ENCODE measurements at regions not wholly inside any gene's neighbourhood (a gene's known extent, or its start where the extent isn't known, plus 50 kb on each side); places are given as distances from the start of the nearest gene placed in this dataset.

GRCh38 chr19:27891411-27891810, 1321.5 kb downstream of the UQCRFS1 start:
- DNase-seq (ENCODE audit: low spot score): no peak
- no TSS peak for BruUV-seq (replicated peaks)
- ChIA-PET CTCF (no interaction called here), POLR2A (ENCODE audit: low non-redundant PET) (no interaction called here)
- no peak overlapping the region for H3K27ac ChIP-seq (ENCODE audit: low read depth, low read length, poor library complexity, severe bottlenecking)
- intact Hi-C loops (cut with micrococcal nuclease; ENCODE audit: unreplicated experiment): no loop called here
- TF ChIP-seq CTCF (conservative IDR thresholded peaks at IDR 0.05; ENCODE audit: low read depth, low read length) (no peak), EZH2 (IDR thresholded peaks at IDR 0.05; ENCODE audit: borderline replicate concordance, low read depth, low read length, poor library complexity, severe bottlenecking) (no peak)
- H3K36me3 ChIP-seq (ENCODE audit: insufficient read depth, low read length, poor library complexity, severe bottlenecking): no peaks in the 10 kb centered on the region
- no peaks in the 10 kb centered on the region for H3K4me1 ChIP-seq (ENCODE audit: insufficient read depth, low read length, poor library complexity, severe bottlenecking)
- H3K4me3 ChIP-seq (ENCODE audit: low read depth, low read length, poor library complexity, severe bottlenecking): no peak overlapping the region
- no peaks in the 10 kb centered on the region for H3K27me3 ChIP-seq (replicated peaks; ENCODE audit: insufficient read depth, low read depth, low read length, poor library complexity)
- H3K9me3 ChIP-seq (ENCODE audit: low read depth, low read length, poor library complexity, severe bottlenecking): peaks cover 36% of the 10 kb centered on the region

GRCh38 chr19:27890696-27891095, 1322.3 kb downstream of the UQCRFS1 start:
- CTCF ChIA-PET: no interaction called here
- Histone ChIP-seq H3K4me3 (ENCODE audit: low read depth, low read length, poor library complexity, severe bottlenecking) (no peak overlapping the region), H3K27ac (ENCODE audit: low read depth, low read length, poor library complexity, severe bottlenecking) (no peak overlapping the region), H3K27me3 (replicated peaks; ENCODE audit: insufficient read depth, low read depth, low read length, poor library complexity) (no peaks in the 10 kb centered on the region), H3K9me3 (ENCODE audit: low read depth, low read length, poor library complexity, severe bottlenecking) (peaks cover 40% of the 10 kb centered on the region), H3K36me3 (ENCODE audit: insufficient read depth, low read length, poor library complexity, severe bottlenecking) (no peaks in the 10 kb centered on the region), H3K4me1 (ENCODE audit: insufficient read depth, low read length, poor library complexity, severe bottlenecking) (no peaks in the 10 kb centered on the region)
- DNase-seq (ENCODE audit: low spot score): no peak
- POLR2A ChIA-PET (ENCODE audit: low non-redundant PET): no interaction called here
- no TSS peak for BruUV-seq (replicated peaks)
- TF ChIP-seq EZH2 (IDR thresholded peaks at IDR 0.05; ENCODE audit: borderline replicate concordance, low read depth, low read length, poor library complexity, severe bottlenecking) (no peak), CTCF (conservative IDR thresholded peaks at IDR 0.05; ENCODE audit: low read depth, low read length) (no peak)
- intact Hi-C loops (cut with micrococcal nuclease; ENCODE audit: unreplicated experiment): no loop called here

- POLR2A ChIA-PET (ENCODE audit: low non-redundant PET): no interaction called here
- Histone ChIP-seq H3K27ac (ENCODE audit: low read depth, low read length, poor library complexity, severe bottlenecking) (no peak overlapping the region), H3K4me3 (ENCODE audit: low read depth, low read length, poor library complexity, severe bottlenecking) (no peak overlapping the region), H3K9me3 (ENCODE audit: low read depth, low read length, poor library complexity, severe bottlenecking) (peaks cover 40% of the 10 kb centered on the region), H3K36me3 (ENCODE audit: insufficient read depth, low read length, poor library complexity, severe bottlenecking) (no peaks in the 10 kb centered on the region), H3K27me3 (replicated peaks; ENCODE audit: insufficient read depth, low read depth, low read length, poor library complexity) (no peaks in the 10 kb centered on the region), H3K4me1 (ENCODE audit: insufficient read depth, low read length, poor library complexity, severe bottlenecking) (no peaks in the 10 kb centered on the region)
- TF ChIP-seq CTCF (conservative IDR thresholded peaks at IDR 0.05; ENCODE audit: low read depth, low read length) (no peak), EZH2 (IDR thresholded peaks at IDR 0.05; ENCODE audit: borderline replicate concordance, low read depth, low read length, poor library complexity, severe bottlenecking) (no peak)
- intact Hi-C loops (cut with micrococcal nuclease; ENCODE audit: unreplicated experiment): no loop called here
- DNase-seq (ENCODE audit: low spot score): no peak
- BruUV-seq (replicated peaks): no TSS peak
- CTCF ChIA-PET: no interaction called here
Measured at GRCh38 chr19:27890206-27890605, 1322.7 kb downstream of the UQCRFS1 start.
